ENCODE measurements at regions not wholly inside any gene's neighbourhood (a gene's known extent, or its start where the extent isn't known, plus 50 kb on each side); places are given as distances from the start of the nearest gene placed in this dataset.
A peak's percentile ranks its signal among the peaks of the same experiment; 100 is the strongest.

DNA sequence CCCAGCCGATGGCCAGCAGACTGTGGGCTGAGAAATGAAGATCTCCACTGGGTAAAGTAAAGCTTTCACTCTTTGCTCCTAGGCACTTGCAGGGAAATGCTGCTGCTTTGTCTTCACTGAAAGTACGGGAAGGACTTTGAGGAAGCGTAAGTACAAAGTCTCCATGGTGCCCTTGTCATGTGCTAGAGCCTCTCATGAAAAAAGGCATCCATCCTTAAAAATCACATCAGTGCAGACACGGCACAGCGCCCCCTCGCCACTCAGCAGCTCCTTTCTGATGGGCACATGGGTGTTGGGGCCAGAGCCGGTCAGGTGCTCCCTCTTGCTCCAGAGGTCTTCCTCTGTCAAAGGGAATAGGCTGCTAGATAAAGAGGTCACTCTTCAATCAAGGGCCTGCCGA, 87.8 kb upstream of the CALM2 start:
- no peak for TF ChIP-seq CTCF (IDR thresholded peaks at IDR 0.05; ENCODE audit: extremely low read depth, missing control alignments)
- DNase-seq (ENCODE audit: low spot score), result no peak

- TF ChIP-seq CTCF (IDR thresholded peaks at IDR 0.05; ENCODE audit: extremely low read depth, missing control alignments), result no peak
- no peak for DNase-seq (ENCODE audit: low spot score)
Observed at GRCh38 chr2:47262657-47263056, 86.3 kb upstream of the CALM2 start.

DNA sequence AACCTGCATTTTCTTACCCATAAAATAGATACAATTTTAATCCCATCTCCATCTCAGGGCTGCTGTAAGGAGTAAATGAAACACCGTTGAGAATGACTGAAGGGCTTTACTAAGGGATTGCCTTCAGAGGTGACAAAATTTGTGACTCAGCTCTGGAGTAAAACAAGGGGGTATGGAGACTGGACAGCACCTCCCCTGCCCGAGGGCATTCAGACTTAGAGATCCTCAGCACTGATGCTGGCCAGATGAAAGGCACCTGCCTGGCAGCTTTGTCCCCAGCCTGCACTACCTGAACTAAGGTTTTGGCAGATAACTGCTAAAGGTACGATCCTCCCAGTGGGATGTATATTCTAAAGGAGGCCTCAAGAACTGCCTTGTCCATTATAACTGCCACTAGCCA, 84.7 kb upstream of the CALM2 start:
- no peak for DNase-seq (ENCODE audit: low spot score)
- no peak for TF ChIP-seq CTCF (IDR thresholded peaks at IDR 0.05; ENCODE audit: extremely low read depth, missing control alignments)

GRCh38 chr2:47259829-47260228, 83.5 kb upstream of the CALM2 start:
- no peak for DNase-seq (ENCODE audit: low spot score)
- no peak for TF ChIP-seq CTCF (IDR thresholded peaks at IDR 0.05; ENCODE audit: extremely low read depth, missing control alignments)

GRCh38 chr2:47257946-47258348, 81.6 kb upstream of the CALM2 start:
- no peak for TF ChIP-seq CTCF (IDR thresholded peaks at IDR 0.05; ENCODE audit: extremely low read depth, missing control alignments)
- peak; percentile 32 for DNase-seq (ENCODE audit: low spot score)

GRCh38 chr2:47256416-47257087, 80.2 kb upstream of the CALM2 start:
- DNase-seq (ENCODE audit: low spot score), result no peak
- TF ChIP-seq CTCF (IDR thresholded peaks at IDR 0.05; ENCODE audit: extremely low read depth, missing control alignments), result no peak

DNA sequence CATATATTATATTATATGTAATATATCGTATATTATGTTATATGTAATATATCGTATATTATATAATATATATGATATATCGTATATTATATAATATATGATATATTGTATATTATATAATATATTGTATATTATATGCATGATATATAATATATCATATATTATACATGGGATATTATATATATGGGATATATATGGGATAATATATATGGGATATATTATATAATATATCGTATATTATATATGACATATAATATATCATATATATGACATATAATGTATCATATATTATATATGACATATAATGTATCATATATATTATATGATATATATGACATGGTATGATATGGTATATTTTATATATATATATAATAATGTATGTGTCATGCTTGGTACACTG, 79.5 kb upstream of the CALM2 start:
- no peak for TF ChIP-seq CTCF (IDR thresholded peaks at IDR 0.05; ENCODE audit: extremely low read depth, missing control alignments)
- DNase-seq (ENCODE audit: low spot score), result no peak

Measured in GM20000 (cell line).